NCI-H2107 (cell line): ENCODE measurements at regions not wholly inside any gene's neighbourhood (a gene's known extent, or its start where the extent isn't known, plus 50 kb on each side); places are given as distances from the start of the nearest gene placed in this dataset.
"Not testable (repeated sequence)": the region's sequence is repeated elsewhere in the genome, so short reads cannot be mapped to it uniquely, and the experiment has no call there.

Experiments used
- DNase-seq: peaks from one replicate; lab custom pipeline; 2025; lab: John Stamatoyannopoulos, UW

- no peak for DNase-seq
Observed at GRCh38 chr5:96528826-96529474, 95.9 kb upstream of the PCSK1 start.

GRCh38 chr5:96529559-96529958 lies 96.5 kb upstream of the PCSK1 start:
- no peak for DNase-seq

GRCh38 chr5:96530901-96531300 lies 97.9 kb upstream of the PCSK1 start:
- DNase-seq, result no peak

GRCh38 chr5:96533371-96533770 lies 100.3 kb upstream of the PCSK1 start:
- no peak for DNase-seq

GRCh38 chr5:96537386-96537785 lies 104.3 kb upstream of the PCSK1 start:
- no peak for DNase-seq

- no peak for DNase-seq
Observed at GRCh38 chr5:96538808-96539250, 105.8 kb upstream of the PCSK1 start.

- DNase-seq, result no peak
Observed at GRCh38 chr5:96546120-96546519, 113.1 kb upstream of the PCSK1 start.

- DNase-seq, result no peak
Observed at GRCh38 chr5:96547486-96547885, 114.4 kb upstream of the PCSK1 start.

GRCh38 chr5:96548905-96549304 lies 113.3 kb upstream of the CAST start:
- DNase-seq, result no peak

- DNase-seq, result not testable (repeated sequence)
Observed at GRCh38 chr5:96560857-96561256, 101.3 kb upstream of the CAST start.

- DNase-seq, result no peak
Observed at GRCh38 chr5:96562614-96563013, 99.6 kb upstream of the CAST start.

- no peak for DNase-seq
Observed at GRCh38 chr5:96563816-96564215, 98.4 kb upstream of the CAST start.

GRCh38 chr5:96565582-96566265 lies 96.5 kb upstream of the CAST start:
- no peak for DNase-seq

GRCh38 chr5:96566833-96567587 lies 95.2 kb upstream of the CAST start:
- DNase-seq, result no peak

GRCh38 chr5:96569332-96569731 lies 92.8 kb upstream of the CAST start:
- no peak for DNase-seq

GRCh38 chr5:96569770-96570169 lies 92.4 kb upstream of the CAST start:
- no peak for DNase-seq

GRCh38 chr5:96572864-96573512 lies 89.2 kb upstream of the CAST start:
- DNase-seq, result no peak

- no peak for DNase-seq
Observed at GRCh38 chr5:96573513-96573894, 88.7 kb upstream of the CAST start.

- no peak for DNase-seq
Observed at GRCh38 chr5:96576876-96577275, 85.3 kb upstream of the CAST start.

GRCh38 chr5:96577909-96578308 lies 84.3 kb upstream of the CAST start:
- no peak for DNase-seq

- DNase-seq, result no peak
Observed at GRCh38 chr5:96579711-96580110, 82.5 kb upstream of the CAST start.

GRCh38 chr5:96582343-96582742 lies 79.8 kb upstream of the CAST start:
- DNase-seq, result peak; percentile 24

GRCh38 chr5:96584712-96585111 lies 77.5 kb upstream of the CAST start:
- DNase-seq, result no peak
